Suprapubic skin (tissue), 4 donors: ENCODE measurements at regions not wholly inside any gene's neighbourhood (a gene's known extent, or its start where the extent isn't known, plus 50 kb on each side); places are given as distances from the start of the nearest gene placed in this dataset.

ENCODE experiments used
- DNase-seq, 2 donors: peaks; one replicate each; pipeline ENCODE4 v3.0.0-alpha.2; 2019; ENCODE audit warnings: low spot score in 2 of 2
- H3K27ac ChIP-seq: fragments of 200-600 bp; sonication (generic); one replicate; pipeline ENCODE4 v1.5.1; 2019
- H3K27me3 ChIP-seq: fragments of 200-600 bp; sonication (generic); one replicate; pipeline ENCODE4 v1.5.1; 2019
- H3K36me3 ChIP-seq: fragments of 200-600 bp; sonication (generic); one replicate; pipeline ENCODE4 v1.5.1; 2019
- H3K4me1 ChIP-seq: fragments of 200-600 bp; sonication (generic); one replicate; pipeline ENCODE4 v1.5.1; 2019
- H3K4me3 ChIP-seq: fragments of 200-600 bp; sonication (generic); one replicate; pipeline ENCODE4 v1.5.1; 2019; ENCODE audit warnings: mild to moderate bottlenecking
- H3K9me3 ChIP-seq: fragments of 200-600 bp; sonication (generic); one replicate; pipeline ENCODE4 v1.5.1; 2019
- EP300 ChIP-seq: sonication (generic); formaldehyde crosslinking; IDR thresholded peaks from one replicate; pipeline ENCODE4 v1.6.1; 2017; ENCODE audit warnings: antibody characterized with exemption
- POLR2A ChIP-seq, 2 donors: fragments of 450-650 bp; IDR thresholded peaks; one replicate each; pipeline ENCODE4 v1.6.1; 2017; ENCODE audit warnings: antibody characterized with exemption in 2 of 2, mild to moderate bottlenecking in 2 of 2, moderate library complexity in 2 of 2
- POLR2AphosphoS5 ChIP-seq, 3 donors: sonication (generic); formaldehyde crosslinking; IDR thresholded peaks; one replicate each; pipeline ENCODE4 v1.6.1; 2017; ENCODE audit warnings: antibody characterized with exemption in 3 of 3
- WGBS: methylation state at CpG from one replicate; pipeline ENCODE4 v1.1.5; 2018; 5-methylcytosine and 5-hydroxymethylcytosine counted together
- TF ChIP-seq, protein P1 (sequence below), 2 donors: fragments of 200-600 bp in 1 of 2; fragments of 450-650 bp in 1 of 2; sonication (generic) in 1 of 2; IDR thresholded peaks; one replicate each; pipeline ENCODE4 v1.5.1; 2016 to 2019; ENCODE audit warnings: antibody characterized with exemption in 2 of 2, mild to moderate bottlenecking in 1 of 2, moderate library complexity in 1 of 2

GRCh38 chr12:127896661-127897060, 370.3 kb upstream of the TMEM132C start:
- Histone ChIP-seq H3K27ac (no peak overlapping the region), H3K4me1 (no peaks in the 10 kb centered on the region), H3K4me3 (no peak overlapping the region), H3K9me3 (no peaks in the 10 kb centered on the region), H3K27me3 (no peaks in the 10 kb centered on the region), H3K36me3 (no peaks in the 10 kb centered on the region)
- 66% methylated on average over 4 of the region's 4 CpGs for WGBS
- DNase-seq = no peak
- TF ChIP-seq POLR2A (IDR thresholded peaks at IDR 0.05) = no peak
- TF ChIP-seq EP300 = no peak
- TF ChIP-seq, protein P1, sequence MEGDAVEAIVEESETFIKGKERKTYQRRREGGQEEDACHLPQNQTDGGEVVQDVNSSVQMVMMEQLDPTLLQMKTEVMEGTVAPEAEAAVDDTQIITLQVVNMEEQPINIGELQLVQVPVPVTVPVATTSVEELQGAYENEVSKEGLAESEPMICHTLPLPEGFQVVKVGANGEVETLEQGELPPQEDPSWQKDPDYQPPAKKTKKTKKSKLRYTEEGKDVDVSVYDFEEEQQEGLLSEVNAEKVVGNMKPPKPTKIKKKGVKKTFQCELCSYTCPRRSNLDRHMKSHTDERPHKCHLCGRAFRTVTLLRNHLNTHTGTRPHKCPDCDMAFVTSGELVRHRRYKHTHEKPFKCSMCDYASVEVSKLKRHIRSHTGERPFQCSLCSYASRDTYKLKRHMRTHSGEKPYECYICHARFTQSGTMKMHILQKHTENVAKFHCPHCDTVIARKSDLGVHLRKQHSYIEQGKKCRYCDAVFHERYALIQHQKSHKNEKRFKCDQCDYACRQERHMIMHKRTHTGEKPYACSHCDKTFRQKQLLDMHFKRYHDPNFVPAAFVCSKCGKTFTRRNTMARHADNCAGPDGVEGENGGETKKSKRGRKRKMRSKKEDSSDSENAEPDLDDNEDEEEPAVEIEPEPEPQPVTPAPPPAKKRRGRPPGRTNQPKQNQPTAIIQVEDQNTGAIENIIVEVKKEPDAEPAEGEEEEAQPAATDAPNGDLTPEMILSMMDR (IDR thresholded peaks at IDR 0.05) = no peak
- no peak for TF ChIP-seq POLR2AphosphoS5 (IDR thresholded peaks at IDR 0.05)

GRCh38 chr12:127898616-127899015, 368.4 kb upstream of the TMEM132C start:
- 86% methylated on average over 14 of the region's 14 CpGs for WGBS
- TF ChIP-seq POLR2A (IDR thresholded peaks at IDR 0.05) = no peak
- TF ChIP-seq, protein P1 (IDR thresholded peaks at IDR 0.05) = no peak
- TF ChIP-seq EP300 = no peak
- TF ChIP-seq POLR2AphosphoS5 (IDR thresholded peaks at IDR 0.05) = no peak
- DNase-seq = no peak
- H3K36me3 ChIP-seq = no peaks in the 10 kb centered on the region
- no peak overlapping the region for H3K4me3 ChIP-seq
- H3K27me3 ChIP-seq = no peaks in the 10 kb centered on the region
- no peaks in the 10 kb centered on the region for H3K4me1 ChIP-seq
- H3K9me3 ChIP-seq = no peaks in the 10 kb centered on the region
- H3K27ac ChIP-seq = no peak overlapping the region

DNA sequence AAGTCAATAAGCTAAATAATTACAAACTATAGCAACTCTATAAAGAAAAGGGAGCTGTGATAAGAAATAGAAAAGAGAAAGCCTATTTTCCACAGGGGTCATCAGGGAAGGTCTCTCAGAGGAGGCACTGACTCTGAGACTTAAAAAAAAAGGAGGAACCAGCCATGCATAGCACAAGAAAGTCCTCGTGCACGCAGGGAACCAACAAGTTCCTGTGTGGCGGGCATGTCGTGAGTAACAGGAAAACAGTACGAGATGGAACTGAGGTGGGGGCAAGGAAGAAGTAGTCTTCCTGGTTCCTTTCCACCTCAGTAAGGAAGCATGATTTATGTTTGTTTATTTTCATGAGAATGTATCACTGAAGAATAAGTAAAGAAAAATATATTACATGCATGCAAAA, 367.0 kb upstream of the TMEM132C start:
- Histone ChIP-seq H3K4me3 (no peak overlapping the region), H3K4me1 (no peaks in the 10 kb centered on the region), H3K27me3 (no peaks in the 10 kb centered on the region), H3K36me3 (no peaks in the 10 kb centered on the region), H3K9me3 (no peaks in the 10 kb centered on the region), H3K27ac (no peak overlapping the region)
- no peak for DNase-seq
- 60% methylated on average over 5 of the region's 5 CpGs for WGBS
- TF ChIP-seq, protein P1 (IDR thresholded peaks at IDR 0.05) = no peak
- TF ChIP-seq POLR2A (IDR thresholded peaks at IDR 0.05) (no peak), EP300 (no peak)

- WGBS = 68% methylated on average over 5 of the region's 5 CpGs
- Histone ChIP-seq H3K9me3 (no peaks in the 10 kb centered on the region), H3K4me1 (no peaks in the 10 kb centered on the region), H3K27me3 (no peaks in the 10 kb centered on the region), H3K36me3 (no peaks in the 10 kb centered on the region), H3K27ac (no peak overlapping the region), H3K4me3 (no peak overlapping the region)
- no peak for TF ChIP-seq EP300
- no peak for TF ChIP-seq POLR2A (IDR thresholded peaks at IDR 0.05)
- TF ChIP-seq, protein P1 (IDR thresholded peaks at IDR 0.05) = no peak
- no peak for TF ChIP-seq POLR2AphosphoS5 (IDR thresholded peaks at IDR 0.05)
- DNase-seq = no peak
These were observed 366.6 kb upstream of the TMEM132C start for GRCh38 chr12:127900386-127900785.

GRCh38 chr12:127903146-127903545, 363.8 kb upstream of the TMEM132C start:
- no peak overlapping the region for H3K4me3 ChIP-seq
- no peaks in the 10 kb centered on the region for H3K9me3 ChIP-seq
- TF ChIP-seq POLR2AphosphoS5 (IDR thresholded peaks at IDR 0.05) = no peak
- TF ChIP-seq EP300 = no peak
- TF ChIP-seq, protein P1 (IDR thresholded peaks at IDR 0.05) = no peak
- TF ChIP-seq POLR2A (IDR thresholded peaks at IDR 0.05) = no peak
- H3K36me3 ChIP-seq = no peaks in the 10 kb centered on the region
- H3K4me1 ChIP-seq = no peaks in the 10 kb centered on the region
- 21% methylated on average over 5 of the region's 5 CpGs for WGBS
- H3K27me3 ChIP-seq = no peaks in the 10 kb centered on the region
- H3K27ac ChIP-seq = no peak overlapping the region
- DNase-seq = no peak
